HG03460 (cell line): ENCODE measurements at regions not wholly inside any gene's neighbourhood (a gene's known extent, or its start where the extent isn't known, plus 50 kb on each side); places are given as distances from the start of the nearest gene placed in this dataset.

Experiments
- ATAC-seq: cut with Tn5 transposase; IDR thresholded peaks from one replicate; pipeline ENCODE4 v1.9.1; 2021; ENCODE audit not compliant: unreplicated experiment

- ATAC-seq: no peak
Measured at GRCh38 chr12:60981473-60981872, 1278.7 kb upstream of the USP15 start.

- ATAC-seq: no peak
Measured at GRCh38 chr12:60992087-60992486, 1268.1 kb upstream of the USP15 start.

- ATAC-seq: no peak
Measured at GRCh38 chr12:60995256-60995825, 1264.9 kb upstream of the USP15 start.

GRCh38 chr12:60997869-60998378 lies 1262.3 kb upstream of the USP15 start:
- ATAC-seq: no peak

- ATAC-seq: no peak
Measured at GRCh38 chr12:61009192-61009591, 1251.0 kb upstream of the USP15 start.

- ATAC-seq: no peak
Measured at GRCh38 chr12:61011767-61012423, 1248.3 kb upstream of the USP15 start.

- ATAC-seq: no peak
Measured at GRCh38 chr12:61018571-61018970, 1241.6 kb upstream of the USP15 start.

- ATAC-seq: no peak
Measured at GRCh38 chr12:61023231-61023630, 1237.0 kb upstream of the USP15 start.

GRCh38 chr12:61029516-61029915 lies 1230.7 kb upstream of the USP15 start:
- ATAC-seq: no peak

GRCh38 chr12:61037792-61038191 lies 1222.4 kb upstream of the USP15 start:
- ATAC-seq: no peak

GRCh38 chr12:61043838-61044237 lies 1216.4 kb upstream of the USP15 start:
- ATAC-seq: no peak

GRCh38 chr12:61044766-61045165 lies 1215.4 kb upstream of the USP15 start:
- no peak for ATAC-seq

GRCh38 chr12:61070640-61071414 lies 1189.4 kb upstream of the USP15 start:
- no peak for ATAC-seq

GRCh38 chr12:61072717-61073116 lies 1187.5 kb upstream of the USP15 start:
- ATAC-seq: no peak

GRCh38 chr12:61095111-61095510 lies 1165.1 kb upstream of the USP15 start:
- no peak for ATAC-seq

GRCh38 chr12:61098031-61098580 lies 1162.1 kb upstream of the USP15 start:
- ATAC-seq: no peak

GRCh38 chr12:61107118-61107517 lies 1153.1 kb upstream of the USP15 start:
- ATAC-seq: no peak

GRCh38 chr12:61111218-61111617 lies 1149.0 kb upstream of the USP15 start:
- ATAC-seq: no peak

- no peak for ATAC-seq
Measured at GRCh38 chr12:61137677-61138414, 1122.4 kb upstream of the USP15 start.

- ATAC-seq: no peak
Measured at GRCh38 chr12:61138415-61138759, 1121.8 kb upstream of the USP15 start.

GRCh38 chr12:61161961-61162360 lies 1098.2 kb upstream of the USP15 start:
- no peak for ATAC-seq
